ENCODE measurements at regions not wholly inside any gene's neighbourhood (a gene's known extent, or its start where the extent isn't known, plus 50 kb on each side); places are given as distances from the start of the nearest gene placed in this dataset.

GRCh38 chr10:109474261-109474660, 449.1 kb downstream of the XPNPEP1 start:
- TF ChIP-seq CTCF (IDR thresholded peaks at IDR 0.05; ENCODE audit: borderline replicate concordance, insufficient read depth, low read depth, low read length), result no peak
- no peak overlapping the region for H3K4me3 ChIP-seq (ENCODE audit: low read depth, low read length)

- TF ChIP-seq CTCF (IDR thresholded peaks at IDR 0.05; ENCODE audit: borderline replicate concordance, insufficient read depth, low read depth, low read length), result no peak
- no peak overlapping the region for H3K4me3 ChIP-seq (ENCODE audit: low read depth, low read length)
Measured at GRCh38 chr10:109467551-109467950, 455.8 kb downstream of the XPNPEP1 start.

GRCh38 chr10:109464949-109465348, 458.4 kb downstream of the XPNPEP1 start:
- TF ChIP-seq CTCF (IDR thresholded peaks at IDR 0.05; ENCODE audit: borderline replicate concordance, insufficient read depth, low read depth, low read length), result no peak
- no peak overlapping the region for H3K4me3 ChIP-seq (ENCODE audit: low read depth, low read length)

GRCh38 chr10:109457302-109457638, 466.0 kb downstream of the XPNPEP1 start:
- TF ChIP-seq CTCF (IDR thresholded peaks at IDR 0.05; ENCODE audit: borderline replicate concordance, insufficient read depth, low read depth, low read length), result no peak
- H3K4me3 ChIP-seq (ENCODE audit: low read depth, low read length), result no peak overlapping the region

GRCh38 chr10:109456566-109457301, 466.6 kb downstream of the XPNPEP1 start:
- H3K4me3 ChIP-seq (ENCODE audit: low read depth, low read length), result no peak overlapping the region
- no peak for TF ChIP-seq CTCF (IDR thresholded peaks at IDR 0.05; ENCODE audit: borderline replicate concordance, insufficient read depth, low read depth, low read length)

GRCh38 chr10:109454691-109455090, 468.6 kb downstream of the XPNPEP1 start:
- TF ChIP-seq CTCF (IDR thresholded peaks at IDR 0.05; ENCODE audit: borderline replicate concordance, insufficient read depth, low read depth, low read length), result no peak
- H3K4me3 ChIP-seq (ENCODE audit: low read depth, low read length), result no peak overlapping the region

- H3K4me3 ChIP-seq (ENCODE audit: low read depth, low read length), result no peak overlapping the region
- no peak for TF ChIP-seq CTCF (IDR thresholded peaks at IDR 0.05; ENCODE audit: borderline replicate concordance, insufficient read depth, low read depth, low read length)
Measured at GRCh38 chr10:109451879-109452278, 471.4 kb downstream of the XPNPEP1 start.
